Mucosa of descending colon (tissue), 3 donors: ENCODE measurements at regions not wholly inside any gene's neighbourhood (a gene's known extent, or its start where the extent isn't known, plus 50 kb on each side); places are given as distances from the start of the nearest gene placed in this dataset.

ENCODE experiments used
- ATAC-seq: fragments of 200-7000 bp; cut with Tn5 transposase; one replicate; pipeline ENCODE4 v1.9.1; 2020; ENCODE audit warnings: mild to moderate bottlenecking, moderate library complexity
- DNase-seq, 3 donors: peaks; one replicate each; pipeline ENCODE4 v3.0.0-alpha.2; 2020
- H3K36me3 ChIP-seq: fragments of 200-600 bp; one replicate; pipeline ENCODE4 v1.8.0; 2021; ENCODE audit warnings: low read depth, mild to moderate bottlenecking
- H3K4me1 ChIP-seq: fragments of 200-600 bp; one replicate; pipeline ENCODE4 v1.8.0; 2021; ENCODE audit warnings: low read depth, mild to moderate bottlenecking
- H3K4me3 ChIP-seq: fragments of 200-600 bp; one replicate; pipeline ENCODE4 v1.8.0; 2021; ENCODE audit warnings: mild to moderate bottlenecking
- H3K9me3 ChIP-seq: fragments of 200-600 bp; one replicate; pipeline ENCODE4 v1.8.0; 2021; ENCODE audit warnings: mild to moderate bottlenecking
- intact Hi-C, 2 donors: fragments of 100-400 bp; cut with DNase I in 1 of 2; cut with micrococcal nuclease in 1 of 2; formaldehyde crosslinking; loops; one replicate each; pipeline versions ENCODE4 v1.11.0 to v1.11.1; 2022; cut with DNase I, micrococcal nuclease
- TF ChIP-seq, protein P1 (sequence below): fragments of 200-600 bp; IDR thresholded peaks from one replicate; pipeline ENCODE4 v1.8.0; 2022; ENCODE audit warnings: antibody characterized with exemption, mild to moderate bottlenecking
- donor health status: DM: no; HTN: no; CAD: no; lungs with moderate emphysema.
- donor health status: DM: no; HTN: no; CAD: no.
- donor health status: DM: no; HTN: yes; CAD: no.

DNA sequence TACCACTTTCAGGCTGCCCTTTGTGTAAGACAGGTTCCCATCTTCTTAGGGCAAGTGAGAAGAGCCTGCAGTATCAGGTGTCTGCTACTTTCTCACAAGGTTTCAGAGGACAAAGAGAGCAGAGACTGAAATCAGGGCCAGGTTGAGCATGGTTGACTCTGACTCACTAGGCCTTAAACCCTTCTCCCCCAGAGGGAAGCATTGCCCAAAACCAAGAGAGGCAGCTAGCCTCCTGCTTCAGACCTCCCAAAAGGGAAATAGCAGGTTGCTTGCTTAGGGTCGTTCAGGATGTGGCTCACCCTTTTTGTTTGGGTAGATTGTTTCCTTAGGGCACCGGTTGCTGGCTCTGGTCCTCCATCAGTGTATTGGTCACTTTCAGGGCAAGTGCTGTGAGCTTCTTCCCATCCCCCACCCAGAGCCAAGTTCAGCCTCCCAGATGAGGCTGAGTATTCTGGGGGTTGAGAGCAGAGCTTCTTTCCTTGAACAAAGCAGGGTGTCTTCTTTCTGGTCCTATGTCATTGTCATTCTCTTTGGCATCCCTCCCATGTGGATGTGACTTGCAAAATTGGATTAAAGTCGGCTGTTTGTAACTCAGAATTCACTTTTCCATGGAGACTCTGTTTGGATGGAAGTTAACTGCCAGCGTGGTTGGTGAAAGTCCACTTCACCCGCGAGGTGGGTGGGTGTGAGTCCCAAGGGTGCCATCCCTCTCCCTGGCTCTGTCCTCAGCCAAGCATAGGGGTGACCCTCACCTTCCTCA lies 55.5 kb upstream of the GALNT2 start:
- H3K9me3 ChIP-seq = no peaks in the 10 kb centered on the region
- intact Hi-C loops = no loop called here
- H3K4me3 ChIP-seq = no peak overlapping the region
- TF ChIP-seq, protein P1, sequence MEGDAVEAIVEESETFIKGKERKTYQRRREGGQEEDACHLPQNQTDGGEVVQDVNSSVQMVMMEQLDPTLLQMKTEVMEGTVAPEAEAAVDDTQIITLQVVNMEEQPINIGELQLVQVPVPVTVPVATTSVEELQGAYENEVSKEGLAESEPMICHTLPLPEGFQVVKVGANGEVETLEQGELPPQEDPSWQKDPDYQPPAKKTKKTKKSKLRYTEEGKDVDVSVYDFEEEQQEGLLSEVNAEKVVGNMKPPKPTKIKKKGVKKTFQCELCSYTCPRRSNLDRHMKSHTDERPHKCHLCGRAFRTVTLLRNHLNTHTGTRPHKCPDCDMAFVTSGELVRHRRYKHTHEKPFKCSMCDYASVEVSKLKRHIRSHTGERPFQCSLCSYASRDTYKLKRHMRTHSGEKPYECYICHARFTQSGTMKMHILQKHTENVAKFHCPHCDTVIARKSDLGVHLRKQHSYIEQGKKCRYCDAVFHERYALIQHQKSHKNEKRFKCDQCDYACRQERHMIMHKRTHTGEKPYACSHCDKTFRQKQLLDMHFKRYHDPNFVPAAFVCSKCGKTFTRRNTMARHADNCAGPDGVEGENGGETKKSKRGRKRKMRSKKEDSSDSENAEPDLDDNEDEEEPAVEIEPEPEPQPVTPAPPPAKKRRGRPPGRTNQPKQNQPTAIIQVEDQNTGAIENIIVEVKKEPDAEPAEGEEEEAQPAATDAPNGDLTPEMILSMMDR = no peak
- DNase-seq (no peak), ATAC-seq (no peak)
- no peaks in the 10 kb centered on the region for H3K4me1 ChIP-seq
- no peaks in the 10 kb centered on the region for H3K36me3 ChIP-seq

- no peak for DNase-seq
- Histone ChIP-seq H3K4me3 (no peak overlapping the region), H3K36me3 (no peaks in the 10 kb centered on the region), H3K4me1 (no peaks in the 10 kb centered on the region), H3K9me3 (no peaks in the 10 kb centered on the region)
- ATAC-seq = no peak
- intact Hi-C loops = no loop called here
- TF ChIP-seq, protein P1 = no peak
Observed at GRCh38 chr1:230012093-230012393, 55.0 kb upstream of the GALNT2 start.

GRCh38 chr1:230012741-230013140 lies 54.3 kb upstream of the GALNT2 start:
- ATAC-seq (no peak), DNase-seq (no peak)
- intact Hi-C loops = no loop called here
- TF ChIP-seq, protein P1 = no peak
- no peak overlapping the region for H3K4me3 ChIP-seq
- no peaks in the 10 kb centered on the region for H3K9me3 ChIP-seq
- no peaks in the 10 kb centered on the region for H3K36me3 ChIP-seq
- no peaks in the 10 kb centered on the region for H3K4me1 ChIP-seq

- DNase-seq (no peak), ATAC-seq (no peak)
- H3K36me3 ChIP-seq = no peaks in the 10 kb centered on the region
- H3K9me3 ChIP-seq = no peaks in the 10 kb centered on the region
- H3K4me1 ChIP-seq = no peaks in the 10 kb centered on the region
- intact Hi-C loops = no loop called here
- TF ChIP-seq, protein P1 = no peak
- no peak overlapping the region for H3K4me3 ChIP-seq
Observed at GRCh38 chr1:230016159-230016558, 50.9 kb upstream of the GALNT2 start.
